C4-2B (cell line): ENCODE measurements at regions not wholly inside any gene's neighbourhood (a gene's known extent, or its start where the extent isn't known, plus 50 kb on each side); places are given as distances from the start of the nearest gene placed in this dataset.

ENCODE experiments used
- ZFX ChIP-seq: fragments of 450-650 bp; IDR thresholded peaks from 2 replicates; pipeline ENCODE4 v1.6.1; 2017
- TF ChIP-seq, protein P1 (sequence below): fragments of 450-650 bp; conservative IDR thresholded peaks from 2 replicates; pipeline ENCODE4 v1.5.1; 2017; ENCODE audit warnings: mild to moderate bottlenecking

- TF ChIP-seq, protein P1, sequence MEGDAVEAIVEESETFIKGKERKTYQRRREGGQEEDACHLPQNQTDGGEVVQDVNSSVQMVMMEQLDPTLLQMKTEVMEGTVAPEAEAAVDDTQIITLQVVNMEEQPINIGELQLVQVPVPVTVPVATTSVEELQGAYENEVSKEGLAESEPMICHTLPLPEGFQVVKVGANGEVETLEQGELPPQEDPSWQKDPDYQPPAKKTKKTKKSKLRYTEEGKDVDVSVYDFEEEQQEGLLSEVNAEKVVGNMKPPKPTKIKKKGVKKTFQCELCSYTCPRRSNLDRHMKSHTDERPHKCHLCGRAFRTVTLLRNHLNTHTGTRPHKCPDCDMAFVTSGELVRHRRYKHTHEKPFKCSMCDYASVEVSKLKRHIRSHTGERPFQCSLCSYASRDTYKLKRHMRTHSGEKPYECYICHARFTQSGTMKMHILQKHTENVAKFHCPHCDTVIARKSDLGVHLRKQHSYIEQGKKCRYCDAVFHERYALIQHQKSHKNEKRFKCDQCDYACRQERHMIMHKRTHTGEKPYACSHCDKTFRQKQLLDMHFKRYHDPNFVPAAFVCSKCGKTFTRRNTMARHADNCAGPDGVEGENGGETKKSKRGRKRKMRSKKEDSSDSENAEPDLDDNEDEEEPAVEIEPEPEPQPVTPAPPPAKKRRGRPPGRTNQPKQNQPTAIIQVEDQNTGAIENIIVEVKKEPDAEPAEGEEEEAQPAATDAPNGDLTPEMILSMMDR = no peak
- TF ChIP-seq ZFX = no peak
Observed at GRCh38 chr7:119826547-119826946, 446.4 kb upstream of the KCND2 start.
